IMR-90 (cell line): ENCODE measurements at regions not wholly inside any gene's neighbourhood (a gene's known extent, or its start where the extent isn't known, plus 50 kb on each side); places are given as distances from the start of the nearest gene placed in this dataset.

Experiments
- ATAC-seq: fragments of 200-7000 bp; cut with Tn5 transposase; 2 replicates; pipeline ENCODE4 v1.9.1; 2020; ENCODE audit warnings: low read depth, mild to moderate bottlenecking, moderate library complexity
- BruUV-seq: library from RNA; stranded (reverse); fragments of 400-500 nt; replicated peaks from 2 replicates; lab custom pipeline; 2021; lab: Mats Ljungman, UMichigan
- CTCF ChIA-PET: fragments of 300-600 bp; formaldehyde crosslinking; extraction: SDS; loops from one replicate; lab custom pipeline; 2021; ENCODE audit warnings: antibody characterized with exemption; lab: Yijun Ruan, JAX
- POLR2A ChIA-PET: fragments of 300-600 bp; sonication (Branson Sonifier 250); formaldehyde crosslinking; loops from one replicate; lab custom pipeline; 2022; ENCODE audit warnings: antibody characterized with exemption; ENCODE audit not compliant: unreplicated experiment; lab: Charles Lee
- DNase-seq: peaks from one replicate; pipeline ENCODE4 v3.0.0; 2013
- H2AFZ ChIP-seq: replicated peaks from 2 replicates; pipeline ENCODE3; 2013; ENCODE audit warnings: low read length, mild to moderate bottlenecking; ENCODE audit not compliant: poor library complexity
- H2AK5ac ChIP-seq: 2 replicates; pipeline ENCODE4 v1.6.1; 2013; ENCODE audit warnings: low read depth, low read length, inconsistent platforms
- H2AK9ac ChIP-seq: replicated peaks from 2 replicates; pipeline ENCODE3; 2013; ENCODE audit warnings: mild to moderate bottlenecking, low read depth, low read length, moderate library complexity; ENCODE audit not compliant: poor library complexity
- H2BK120ac ChIP-seq: 2 replicates; pipeline ENCODE4 v1.6.1; 2013; ENCODE audit warnings: low read depth, low read length, inconsistent platforms
- H2BK15ac ChIP-seq: 3 replicates; pipeline ENCODE4 v1.6.1; 2013; ENCODE audit warnings: low read depth, low read length, inconsistent platforms
- H2BK20ac ChIP-seq: 2 replicates; pipeline ENCODE4 v1.6.1; 2013; ENCODE audit warnings: low read depth, mild to moderate bottlenecking, inconsistent platforms, low read length, moderate library complexity
- H2BK5ac ChIP-seq: 2 replicates; pipeline ENCODE4 v1.6.1; 2013; ENCODE audit warnings: mild to moderate bottlenecking, low read depth, low read length, inconsistent platforms; ENCODE audit not compliant: poor library complexity, severe bottlenecking
- H3K14ac ChIP-seq: replicated peaks from 2 replicates; pipeline ENCODE4 v1.6.1; 2013; ENCODE audit warnings: low read depth, low read length, inconsistent platforms
- H3K18ac ChIP-seq: 2 replicates; pipeline ENCODE4 v1.6.1; 2013; ENCODE audit warnings: low read depth, low read length, control low read depth
- H3K23ac ChIP-seq: 2 replicates; pipeline ENCODE4 v1.6.1; 2013; ENCODE audit warnings: low read depth, low read length, inconsistent platforms
- H3K27ac ChIP-seq: 2 replicates; pipeline ENCODE4 v1.5.1; 2013; ENCODE audit warnings: mild to moderate bottlenecking, control low read depth, low read length; ENCODE audit not compliant: insufficient read depth
- H3K27me3 ChIP-seq: 2 replicates; pipeline ENCODE4 v1.6.1; 2013; ENCODE audit warnings: low read length; ENCODE audit not compliant: control insufficient read depth, insufficient read depth
- H3K36me3 ChIP-seq: 2 replicates; pipeline ENCODE4 v1.6.1; 2013; ENCODE audit warnings: low read length, mixed read lengths; ENCODE audit not compliant: control insufficient read depth, insufficient read depth
- H3K4ac ChIP-seq: 2 replicates; pipeline ENCODE4 v1.6.1; 2013; ENCODE audit warnings: low read depth, low read length, inconsistent platforms
- H3K4me1 ChIP-seq: 2 replicates; pipeline ENCODE4 v1.6.1; 2013; ENCODE audit warnings: low read length, mixed read lengths; ENCODE audit not compliant: control insufficient read depth, insufficient read depth
- H3K4me2 ChIP-seq: 2 replicates; pipeline ENCODE4 v1.6.1; 2013; ENCODE audit warnings: low read depth, mild to moderate bottlenecking, control low read depth, low read length, moderate library complexity
- H3K4me3 ChIP-seq: 2 replicates; pipeline ENCODE4 v1.5.1; 2013; ENCODE audit warnings: low read depth, mild to moderate bottlenecking, control low read depth, low read length, moderate library complexity; ENCODE audit not compliant: insufficient read depth
- H3K56ac ChIP-seq: 2 replicates; pipeline ENCODE4 v1.6.1; 2013; ENCODE audit warnings: low read length, inconsistent platforms; ENCODE audit not compliant: insufficient read depth; ENCODE audit errors: extremely low read depth
- H3K79me1 ChIP-seq, 2 experiments: 2 replicates each; pipeline ENCODE4 v1.6.1; 2013; ENCODE audit warnings: low read length in 2 of 2, inconsistent platforms in 1 of 2, low read depth in 1 of 2
- H3K9ac ChIP-seq: 2 replicates; pipeline ENCODE4 v1.6.1; 2013; ENCODE audit warnings: low read depth, low read length, control low read depth
- H3K9me1 ChIP-seq: 2 replicates; pipeline ENCODE4 v1.6.1; 2013; ENCODE audit warnings: low read length, inconsistent platforms; ENCODE audit not compliant: insufficient read depth
- H3K9me3 ChIP-seq: 2 replicates; pipeline ENCODE4 v1.6.1; 2013; ENCODE audit warnings: low read length; ENCODE audit not compliant: control insufficient read depth, insufficient read depth
- H4K20me1 ChIP-seq: 2 replicates; pipeline ENCODE4 v1.6.1; 2013; ENCODE audit warnings: low read length, inconsistent platforms; ENCODE audit not compliant: insufficient read depth
- H4K5ac ChIP-seq: 2 replicates; pipeline ENCODE4 v1.6.1; 2013; ENCODE audit warnings: mild to moderate bottlenecking, low read depth, low read length, control low read depth
- H4K8ac ChIP-seq, 2 experiments: 2 replicates each; pipeline ENCODE4 v1.6.1; 2013; ENCODE audit warnings: low read depth in 2 of 2, low read length in 2 of 2, control low read depth in 1 of 2, inconsistent platforms in 1 of 2
- H4K91ac ChIP-seq: 2 replicates; pipeline ENCODE4 v1.6.1; 2013; ENCODE audit warnings: low read depth, low read length, inconsistent platforms; ENCODE audit not compliant: insufficient read depth
- RFX5 ChIP-seq: IDR thresholded peaks from 2 replicates; pipeline ENCODE4 v1.8.0; 2012; ENCODE audit warnings: low read depth, mild to moderate bottlenecking, low read length, moderate library complexity
- WGBS, 2 experiments: methylation state at CpG; one replicate each; pipeline versions ENCODE4 v1.1.5 to v1.1.7; 2013; ENCODE audit warnings: missing lambda C conversion rate in 2 of 2; ENCODE audit not compliant: insufficient read length in 1 of 2; ENCODE audit errors: extremely low coverage in 2 of 2; 5-methylcytosine and 5-hydroxymethylcytosine counted together
- dilution Hi-C: fragments of 300-500 bp; cut with HindIII; formaldehyde crosslinking; loops from one replicate; pipeline ENCODE4 v1.14.3; 2018; ENCODE audit warnings: low sequenced_read_pairs; ENCODE audit not compliant: unreplicated experiment
- in situ Hi-C: fragments of 300-500 bp; cut with MboI; formaldehyde crosslinking; loops from 3 replicates; pipeline ENCODE4 v1.14.3; 2019; ENCODE audit warnings: low sequenced_read_pairs, inconsistent platforms, mixed read lengths
- intact Hi-C: fragments of 100-400 bp; cut with micrococcal nuclease; formaldehyde crosslinking; loops from 2 replicates; pipeline ENCODE4 v1.10.0; 2022

DNA sequence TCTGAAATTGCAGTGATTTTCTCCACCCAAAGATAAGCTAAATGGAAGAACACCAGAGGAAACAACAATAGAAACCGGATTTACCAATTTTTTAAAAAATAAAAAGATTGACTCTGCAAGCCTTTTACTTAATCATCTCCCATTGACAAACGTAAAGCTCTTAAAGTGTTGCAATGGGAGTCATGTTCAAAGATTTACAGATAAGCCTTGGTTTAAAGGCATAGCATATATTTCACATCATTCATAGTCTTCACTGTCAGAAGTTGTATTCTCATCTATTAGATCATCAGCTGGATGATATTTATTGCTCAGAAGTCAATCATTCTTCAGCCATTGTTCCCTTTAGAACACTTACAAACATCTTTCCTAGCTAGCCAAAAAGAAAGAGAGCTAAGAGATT is 397.6 kb downstream of the GBE1 start:
- no peak for TF ChIP-seq RFX5
- no peak overlapping the region for H3K18ac ChIP-seq
- CTCF ChIA-PET = interaction anchor here (0.6 kb wide), 1 partner anchor 13 kb away, joined by 9 read pairs; no protein-coding TSS in a partner anchor

More for the DNA sequence above, 397.6 kb downstream of the GBE1 start:
- BruUV-seq = no TSS peak
- intact Hi-C loops (no loop called here), in situ Hi-C loops (no loop called here), dilution Hi-C loops (no loop called here)
- no peaks in the 10 kb centered on the region for H3K9me1 ChIP-seq
- H3K9me3 ChIP-seq = no peaks in the 10 kb centered on the region
- H4K5ac ChIP-seq = no peak overlapping the region
- H3K4ac ChIP-seq = no peak overlapping the region
- no peak overlapping the region for H3K14ac ChIP-seq
- no peaks in the 10 kb centered on the region for H3K36me3 ChIP-seq
- no peak overlapping the region for H2AK5ac ChIP-seq
- H4K20me1 ChIP-seq = no peaks in the 10 kb centered on the region
- H3K56ac ChIP-seq = no peak overlapping the region
- H3K27ac ChIP-seq = no peak overlapping the region
- H2BK5ac ChIP-seq = no peak overlapping the region
- POLR2A ChIA-PET = interaction anchor here (0.6 kb wide), 1 partner anchor 11 kb away, joined by 3 read pairs; no protein-coding TSS in a partner anchor
- no peak overlapping the region for H4K91ac ChIP-seq
- H4K8ac ChIP-seq = no peak overlapping the region
- DNase-seq (no peak), ATAC-seq (no peak)
- H3K79me1 ChIP-seq = no peaks in the 10 kb centered on the region
- H2BK15ac ChIP-seq = no peak overlapping the region
- H3K4me1 ChIP-seq = no peaks in the 10 kb centered on the region
- no peak overlapping the region for H3K23ac ChIP-seq
- no peak overlapping the region for H2AFZ ChIP-seq
- no peak overlapping the region for H2BK120ac ChIP-seq
- no peak overlapping the region for H3K4me2 ChIP-seq
- no peak overlapping the region for H2AK9ac ChIP-seq
- H3K27me3 ChIP-seq = no peaks in the 10 kb centered on the region
- H3K9ac ChIP-seq = no peak overlapping the region
- H3K4me3 ChIP-seq = no peak overlapping the region
- WGBS, 2 experiments = no CpG with 5 or more reads among the region's 2 CpGs
- H2BK20ac ChIP-seq = no peak overlapping the region
